Left ventricle myocardium superior (tissue), 1 donor: ENCODE measurements at regions not wholly inside any gene's neighbourhood (a gene's known extent, or its start where the extent isn't known, plus 50 kb on each side); places are given as distances from the start of the nearest gene placed in this dataset.

Experiments used
- ATAC-seq: fragments of 200-7000 bp; cut with Tn5 transposase; one replicate; pipeline ENCODE4 v1.9.1; 2020; ENCODE audit warnings: mild to moderate bottlenecking, moderate library complexity
- DNase-seq: peaks from one replicate; pipeline ENCODE4 v3.0.0-alpha.2; 2020
- intact Hi-C: fragments of 100-400 bp; cut with micrococcal nuclease; formaldehyde crosslinking; loops from one replicate; pipeline ENCODE4 v1.11.0; 2022
- donor health status: DM: no; HTN: yes; CAD: no; lungs with severe emphysema.

DNA sequence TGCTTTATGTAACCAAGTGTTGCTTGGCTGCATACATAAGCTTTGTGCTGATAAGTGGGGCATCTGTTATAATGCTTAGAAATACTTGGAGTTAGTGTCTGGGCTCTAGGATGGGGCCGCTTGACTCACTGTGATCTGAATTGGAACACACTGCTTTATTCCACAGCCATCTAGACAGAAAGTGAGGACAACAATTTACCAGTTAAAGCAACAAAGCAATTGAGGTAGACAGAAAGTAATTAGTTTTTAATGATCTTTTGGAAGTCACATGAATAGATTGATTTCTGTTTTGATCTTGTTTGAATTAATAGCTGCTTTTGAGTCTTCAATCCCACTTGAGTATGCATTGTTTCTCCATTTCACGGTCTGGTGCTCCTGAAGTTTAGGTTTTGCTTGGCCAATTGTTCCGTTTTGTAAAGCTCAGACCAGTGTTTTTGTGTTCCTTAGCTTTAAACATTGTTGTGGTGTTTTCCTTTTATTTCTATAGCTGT is 157.5 kb downstream of the TRMT11 start:
- no peak for DNase-seq
- intact Hi-C loops, result no loop called here
- no peak for ATAC-seq

DNA sequence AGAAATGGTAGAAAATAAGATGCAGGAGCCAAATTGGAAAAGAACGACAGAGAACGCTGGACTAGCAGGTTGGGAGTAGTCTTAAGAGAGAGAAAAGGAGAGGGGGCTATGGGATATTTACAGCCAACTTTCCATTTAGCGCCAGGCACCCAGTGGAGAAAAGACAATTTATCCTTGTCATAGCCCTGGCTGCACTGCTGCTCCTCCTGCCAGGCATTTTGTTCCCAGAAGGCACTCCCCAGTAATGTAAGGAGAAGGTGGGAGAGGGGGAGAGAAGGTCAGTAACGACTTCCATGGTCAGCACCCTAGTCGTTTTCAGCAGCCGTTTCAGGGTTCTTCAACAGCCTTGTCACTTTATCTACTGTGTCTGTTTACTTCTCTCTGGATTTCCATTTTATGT is 159.0 kb downstream of the TRMT11 start:
- no peak for DNase-seq
- intact Hi-C loops, result no loop called here
- no peak for ATAC-seq

DNA sequence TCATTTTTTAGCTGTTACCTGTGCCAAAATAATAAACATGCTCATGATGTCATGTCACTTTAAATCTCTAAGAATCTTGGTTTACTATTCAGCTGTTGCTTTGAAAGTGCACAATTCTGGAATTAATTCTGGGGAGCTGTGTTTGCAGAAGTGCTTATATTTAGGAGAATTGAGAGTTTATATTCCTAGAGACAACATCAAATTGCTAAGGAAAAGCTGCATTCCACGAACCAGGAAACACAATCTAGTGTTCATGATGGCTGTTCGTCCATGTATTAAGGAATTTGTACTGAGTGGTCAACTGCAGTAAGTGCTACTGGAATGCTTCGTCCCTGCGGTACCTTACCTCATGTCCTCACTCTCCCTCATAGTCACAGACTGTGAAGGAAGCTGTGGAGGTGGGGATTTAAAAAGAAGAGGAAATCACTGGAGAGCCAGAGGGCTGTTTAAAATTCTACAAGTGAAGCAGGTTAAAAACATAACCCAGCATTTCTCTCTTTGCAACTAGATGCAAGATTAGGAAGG is 161.0 kb downstream of the TRMT11 start:
- intact Hi-C loops, result no loop called here
- ATAC-seq, result no peak

DNA sequence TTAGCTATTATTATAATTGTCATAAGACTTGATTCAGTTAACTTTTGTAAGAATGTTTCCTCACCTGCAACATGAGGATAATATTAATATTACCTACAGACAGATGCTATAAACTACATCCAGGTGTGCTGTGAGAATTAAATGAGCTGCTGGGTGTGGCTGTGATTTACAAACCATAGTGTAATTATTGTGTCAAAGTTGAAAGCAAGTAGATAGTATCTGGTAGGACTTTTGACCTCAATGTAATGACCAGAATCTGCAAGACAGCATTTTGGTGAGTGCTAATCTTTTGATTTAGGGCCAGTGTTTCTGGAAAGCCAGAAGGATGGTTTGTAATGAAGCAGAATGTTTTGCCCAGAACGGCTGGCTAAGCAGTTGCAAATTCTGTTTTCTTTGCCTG is 162.5 kb downstream of the TRMT11 start:
- DNase-seq, result no peak
- no peak for ATAC-seq
- intact Hi-C loops, result no loop called here

More for the DNA sequence above, 161.0 kb downstream of the TRMT11 start:
- no peak for DNase-seq

DNA sequence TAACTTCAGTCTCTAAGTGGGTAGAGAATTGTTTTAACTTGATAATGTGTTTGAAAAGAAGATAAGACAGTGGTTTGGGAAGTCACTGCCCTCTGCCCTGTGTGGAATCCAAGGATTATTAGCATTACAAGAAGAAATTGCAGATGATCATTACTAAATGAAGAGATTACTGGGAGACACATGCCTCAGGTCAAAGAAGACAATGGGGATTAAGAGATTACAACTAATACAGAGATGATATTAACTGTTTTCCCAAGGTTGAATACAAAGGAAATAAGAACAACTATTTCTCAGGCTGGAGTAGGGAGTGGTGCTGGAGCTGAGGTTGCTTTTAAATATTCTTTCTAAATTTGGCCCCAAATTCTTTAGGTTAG is 166.0 kb downstream of the TRMT11 start:
- DNase-seq (no peak), ATAC-seq (no peak)
- intact Hi-C loops, result no loop called here

DNA sequence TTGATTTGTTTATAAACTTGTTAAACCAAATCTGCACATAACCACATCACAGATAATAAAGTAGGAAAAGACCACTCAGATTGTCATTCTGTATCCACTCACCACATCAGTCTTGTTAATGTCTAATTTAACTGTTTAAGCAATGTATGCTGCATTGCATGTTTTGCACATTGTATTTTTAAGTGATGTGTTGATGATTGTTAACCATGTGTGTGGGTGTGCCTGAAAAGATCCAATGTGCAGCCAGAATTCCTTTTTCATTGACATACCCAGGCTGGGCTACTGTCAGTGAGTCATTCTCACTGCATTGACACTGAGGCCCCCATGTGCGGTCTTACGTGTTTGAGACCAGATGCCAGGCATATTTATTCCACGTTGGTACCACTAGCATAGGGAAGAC is 167.3 kb downstream of the TRMT11 start:
- DNase-seq (no peak), ATAC-seq (no peak)
- intact Hi-C loops, result no loop called here

DNA sequence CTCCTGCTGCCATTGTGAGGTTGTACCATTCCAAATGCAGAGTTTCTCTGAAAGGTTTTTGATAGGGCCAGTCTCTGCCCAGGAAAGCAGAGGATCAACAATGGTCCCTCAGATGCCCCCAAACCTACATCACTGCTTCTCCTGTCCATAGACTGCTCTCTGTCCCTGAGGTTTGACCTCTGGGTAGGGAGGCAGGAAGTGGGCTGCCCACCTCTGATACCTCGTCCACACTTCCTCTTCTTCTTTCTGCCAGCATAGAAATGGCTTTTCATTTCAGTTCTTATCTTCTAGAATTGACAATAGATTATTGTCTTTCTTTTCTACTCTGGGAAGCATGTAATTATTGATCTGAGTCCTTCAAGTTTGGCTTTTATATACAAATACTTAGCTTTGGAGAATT is 170.6 kb downstream of the TRMT11 start:
- DNase-seq (no peak), ATAC-seq (no peak)
- intact Hi-C loops, result no loop called here

DNA sequence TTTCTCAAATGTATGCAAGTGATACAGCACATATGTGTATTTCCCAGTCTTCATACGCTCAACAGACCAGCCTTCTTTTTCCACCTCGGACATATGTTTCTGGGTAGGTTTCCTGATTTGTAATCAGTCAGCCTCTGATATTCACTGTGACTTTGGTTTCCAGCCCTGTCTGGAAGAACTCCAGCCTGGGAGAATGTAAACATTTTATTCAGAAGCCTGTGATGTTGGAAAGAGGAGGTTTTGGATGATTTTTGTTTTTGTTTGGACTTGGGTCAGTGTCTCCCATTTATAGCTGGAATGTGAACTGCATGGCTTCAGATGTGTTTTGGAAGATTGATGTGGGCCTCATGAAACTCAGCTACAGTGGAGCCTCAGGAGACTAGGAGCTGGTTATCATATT is 172.2 kb upstream of the CENPW start:
- ATAC-seq (no peak), DNase-seq (no peak)
- intact Hi-C loops, result no loop called here

DNA sequence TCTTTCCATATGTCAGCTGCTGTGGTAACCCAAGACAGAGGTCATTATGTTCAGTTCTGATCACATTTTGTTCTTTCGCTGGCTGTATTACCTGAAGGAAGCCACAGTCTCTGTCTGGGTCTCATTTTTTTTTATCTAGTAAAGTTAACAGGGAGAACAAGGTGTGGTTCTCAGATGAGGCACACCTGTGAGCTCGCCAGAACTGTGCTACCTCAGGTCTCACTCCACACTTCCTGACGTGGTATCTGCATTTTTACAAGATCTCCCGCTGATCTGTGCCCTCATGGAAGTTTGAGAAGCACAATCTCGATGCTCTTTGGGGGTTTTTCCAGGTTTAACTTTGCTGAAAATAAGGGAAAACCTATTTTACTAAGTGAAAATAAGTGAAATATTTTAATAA is 169.5 kb upstream of the CENPW start:
- no peak for ATAC-seq
- no peak for DNase-seq
- intact Hi-C loops, result no loop called here

DNA sequence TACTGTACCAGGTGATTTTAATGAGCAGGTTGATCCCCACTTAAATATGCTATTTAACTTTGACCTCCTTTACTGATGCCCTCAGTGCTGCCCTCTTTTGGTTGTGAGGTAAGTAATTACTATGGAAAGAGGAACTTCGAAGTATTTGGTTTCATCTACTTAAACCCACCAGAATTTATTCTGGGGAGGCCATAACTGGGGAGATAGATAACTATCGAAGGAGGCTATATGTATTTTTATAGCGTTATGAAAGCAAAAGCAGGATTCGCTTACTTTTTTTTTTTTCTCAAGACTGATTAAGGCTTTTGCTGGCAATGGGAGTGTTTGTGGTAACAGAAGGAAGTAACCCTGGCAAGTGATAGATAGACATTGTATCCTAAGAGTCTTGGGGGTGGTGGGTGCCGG is 168.9 kb upstream of the CENPW start:
- intact Hi-C loops, result no loop called here
- DNase-seq (no peak), ATAC-seq (no peak)

DNA sequence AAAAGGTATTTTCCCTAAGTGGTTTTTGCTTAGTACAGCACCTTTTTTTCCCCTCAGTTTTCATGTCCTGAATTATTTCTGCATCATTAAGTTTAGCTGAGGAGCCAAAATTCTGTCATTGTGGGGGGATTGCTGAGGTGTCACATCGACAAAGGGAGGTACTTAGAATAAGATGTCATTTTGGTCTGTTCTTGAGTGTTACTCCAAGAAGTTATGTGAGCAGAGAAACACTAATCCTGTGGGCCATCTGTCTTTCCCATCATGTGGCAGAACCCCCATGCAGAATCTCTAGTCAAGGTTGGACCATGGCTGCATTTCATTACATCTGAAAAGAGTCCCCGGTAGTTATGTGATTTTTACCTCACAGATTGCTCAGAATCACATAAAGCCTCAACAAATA is 167.8 kb upstream of the CENPW start:
- intact Hi-C loops, result no loop called here
- no peak for ATAC-seq

DNA sequence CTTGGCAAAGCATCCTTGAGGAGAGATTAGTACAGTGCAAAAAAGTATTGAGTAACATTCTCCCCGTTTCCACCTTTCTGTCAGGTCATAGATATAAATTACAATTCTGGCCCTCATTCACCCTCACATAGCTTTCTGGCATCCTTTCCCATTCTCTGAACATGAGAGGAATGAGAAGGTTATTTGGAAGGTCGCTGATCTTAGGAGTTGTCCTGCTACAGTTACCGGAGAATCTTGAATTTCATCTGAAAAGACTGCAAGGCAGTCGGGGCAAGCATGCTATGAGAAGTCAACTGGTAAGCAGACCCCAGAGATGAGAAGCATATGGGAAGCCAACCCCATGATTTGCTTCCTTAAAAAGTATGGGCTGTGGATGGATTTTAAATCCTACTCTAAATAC is 166.7 kb upstream of the CENPW start:
- no peak for DNase-seq
- intact Hi-C loops, result no loop called here

More for the DNA sequence above, 167.8 kb upstream of the CENPW start:
- no peak for DNase-seq

DNA sequence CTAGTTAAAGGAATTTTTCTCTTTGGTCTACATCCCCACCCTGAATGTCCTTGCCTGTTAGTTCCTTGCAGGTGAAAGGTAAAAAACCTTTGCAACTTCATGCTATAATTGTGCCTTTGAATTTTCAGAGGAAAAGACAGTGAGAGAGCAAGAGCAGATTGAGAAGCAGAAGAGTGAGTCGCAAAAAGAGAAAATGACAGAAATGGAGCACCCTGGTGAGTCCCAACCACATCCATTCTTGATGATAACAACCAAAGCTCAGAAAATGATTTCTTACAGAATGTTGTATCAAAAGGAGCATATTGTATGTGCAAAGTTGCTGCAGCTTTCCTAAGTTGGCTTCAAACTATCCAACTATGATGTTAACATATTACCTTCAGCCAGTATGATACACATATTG is 165.2 kb upstream of the CENPW start:
- intact Hi-C loops, result no loop called here
- ATAC-seq (no peak), DNase-seq (no peak)

More for the DNA sequence above, 166.7 kb upstream of the CENPW start:
- ATAC-seq, result no peak

DNA sequence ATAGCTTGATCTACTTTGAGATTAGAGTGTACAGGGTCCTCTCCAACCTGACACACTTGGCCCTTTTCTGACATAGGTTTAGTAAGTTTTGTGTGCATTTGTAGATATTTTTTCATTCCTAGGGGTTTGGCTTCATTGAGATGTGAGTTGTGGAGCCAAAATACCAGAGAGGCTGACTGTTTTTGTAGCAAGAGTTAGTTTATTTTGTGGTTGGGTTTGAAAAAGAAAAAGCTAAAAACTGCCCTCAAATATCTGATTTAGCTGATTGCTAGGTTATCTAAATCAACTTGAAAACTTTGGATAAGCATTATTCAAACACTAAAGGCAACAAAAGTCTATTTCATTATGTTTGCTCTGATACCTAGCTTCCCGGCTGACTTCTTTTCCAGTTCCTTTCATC is 164.7 kb upstream of the CENPW start:
- no peak for DNase-seq
- intact Hi-C loops, result no loop called here
- ATAC-seq, result no peak

DNA sequence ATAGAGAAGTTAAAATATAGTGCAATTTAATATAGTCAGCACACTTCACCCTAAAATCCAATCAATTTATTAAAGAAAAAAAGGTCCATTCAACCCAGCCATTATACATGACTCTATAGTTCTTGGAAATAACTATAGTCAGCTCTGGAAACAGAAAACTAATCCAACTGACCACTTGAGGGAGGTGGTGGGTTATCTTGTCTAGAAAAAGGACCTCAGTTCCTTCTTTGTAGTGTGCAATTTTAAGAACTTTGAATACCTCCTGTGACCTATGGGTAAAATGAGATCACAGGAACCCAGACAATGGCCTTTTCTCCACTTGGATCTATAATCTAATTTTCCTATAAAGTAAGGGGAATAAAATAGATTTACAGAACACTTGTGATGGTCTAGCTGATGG is 163.6 kb upstream of the CENPW start:
- intact Hi-C loops, result no loop called here
- no peak for ATAC-seq
- no peak for DNase-seq

DNA sequence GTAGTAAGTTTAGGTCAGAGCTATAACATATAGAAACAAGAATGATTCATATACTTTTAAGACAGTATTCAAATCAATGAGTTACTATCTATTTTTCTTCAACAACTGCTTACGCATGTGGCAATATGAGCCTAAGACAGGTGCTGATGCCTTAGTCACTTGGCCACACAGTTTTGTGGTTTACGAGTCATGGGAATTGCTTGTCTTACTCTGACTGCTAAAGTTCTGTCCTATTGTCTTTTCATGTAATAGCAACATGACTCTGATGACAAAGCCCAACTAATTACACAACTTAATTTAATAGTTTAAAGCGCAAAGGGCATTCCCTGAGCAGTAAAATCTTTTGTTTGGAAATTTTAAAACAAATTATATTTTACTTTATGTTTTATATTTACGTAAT is 159.3 kb upstream of the CENPW start:
- DNase-seq (no peak), ATAC-seq (no peak)
- intact Hi-C loops, result no loop called here

DNA sequence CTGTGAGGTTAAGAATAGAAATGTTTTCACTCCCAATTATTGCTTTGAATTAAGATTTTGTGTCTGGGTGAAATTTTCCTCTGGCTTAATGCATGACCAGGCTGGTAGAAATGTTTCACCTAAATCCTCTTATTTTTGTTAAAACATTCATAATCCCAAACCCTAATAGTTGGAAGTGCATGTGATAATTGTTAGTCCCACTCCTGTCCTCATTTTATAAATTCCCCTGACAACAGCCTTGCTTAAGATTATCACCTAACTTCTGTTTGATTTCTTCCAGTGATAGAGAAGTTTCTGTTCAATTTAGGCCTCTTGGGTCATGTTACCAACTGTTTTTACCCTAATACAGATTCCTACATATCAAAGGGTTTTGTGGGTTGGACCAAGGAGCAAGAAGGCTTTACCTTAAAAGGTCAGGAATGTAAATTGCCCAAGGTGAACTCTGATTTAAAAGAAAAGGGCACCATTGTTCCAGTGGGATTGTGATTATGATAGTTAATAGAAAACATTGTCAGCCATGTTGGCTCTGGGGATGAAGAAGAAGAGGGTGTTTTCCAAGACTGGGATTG is 158.7 kb upstream of the CENPW start:
- no peak for ATAC-seq
- intact Hi-C loops, result no loop called here

DNA sequence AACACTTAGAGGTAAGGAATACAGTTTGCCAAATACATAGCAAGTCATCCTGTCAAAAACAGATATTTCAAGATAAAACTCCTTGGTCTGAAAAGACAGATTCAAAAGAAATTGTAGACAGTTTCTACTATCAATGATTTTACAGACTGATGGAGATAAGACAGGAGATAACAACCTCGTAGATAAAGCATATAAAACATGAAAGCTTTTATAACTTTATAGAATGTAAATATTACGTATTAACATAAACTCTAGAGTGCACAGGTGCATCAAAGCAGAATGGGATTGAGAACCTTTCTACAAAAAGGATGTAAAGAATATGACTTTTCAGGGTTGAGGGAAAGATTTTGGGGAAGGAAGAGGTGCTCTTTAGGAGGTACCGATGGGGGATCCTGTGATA is 158.0 kb upstream of the CENPW start:
- intact Hi-C loops, result no loop called here
- no peak for ATAC-seq
- no peak for DNase-seq

More for the DNA sequence above, 158.7 kb upstream of the CENPW start:
- DNase-seq, result no peak

DNA sequence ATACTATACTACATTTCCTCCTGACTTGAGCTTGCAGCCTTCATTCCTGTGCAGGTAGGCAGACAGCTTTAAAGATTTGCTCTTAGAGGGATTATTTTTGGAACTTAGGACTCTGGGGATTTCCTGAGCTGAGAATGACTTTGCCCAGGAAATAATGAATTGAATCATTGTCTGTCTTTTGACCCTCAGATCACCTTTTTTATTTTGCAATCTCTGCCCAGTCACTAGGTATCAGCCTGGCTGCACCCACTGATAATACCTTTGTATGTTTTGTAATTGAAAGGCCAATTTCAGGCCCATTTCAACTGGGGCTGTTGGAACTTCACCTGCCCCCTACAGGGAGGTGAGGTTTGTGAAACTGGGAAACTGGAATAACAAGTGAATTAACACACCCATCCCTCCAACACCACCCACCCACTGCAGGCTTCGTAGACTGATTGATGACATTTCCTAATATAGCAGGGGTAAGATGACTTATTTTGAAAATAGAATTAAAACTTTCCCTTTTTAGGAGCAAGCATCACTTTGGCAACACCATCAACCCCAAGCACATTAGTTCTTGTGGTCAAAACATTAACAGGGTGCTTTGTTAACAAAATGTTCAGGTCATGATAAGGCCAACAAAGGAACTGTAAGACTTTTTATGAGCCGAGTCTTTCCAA is 157.1 kb upstream of the CENPW start:
- intact Hi-C loops, result no loop called here
- DNase-seq (no peak), ATAC-seq (no peak)

DNA sequence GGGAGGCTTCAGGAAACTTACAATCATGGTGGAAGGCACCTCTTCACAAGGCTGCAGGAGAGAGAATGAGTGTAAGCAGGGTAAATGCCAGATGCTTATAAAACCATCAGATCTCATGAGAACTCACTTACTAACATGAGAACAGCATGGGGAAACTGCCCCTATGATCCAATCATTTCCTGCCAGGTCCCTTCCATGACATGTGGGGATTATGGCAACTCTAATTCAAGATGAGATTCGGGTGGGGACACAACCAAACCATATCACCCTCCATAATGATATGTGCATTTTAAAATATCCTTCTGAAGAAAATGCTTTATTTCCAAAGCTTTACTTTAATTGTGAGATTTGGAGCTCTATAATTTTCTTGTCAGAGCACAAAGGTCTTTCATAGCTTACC is 154.1 kb upstream of the CENPW start:
- DNase-seq (no peak), ATAC-seq (no peak)
- intact Hi-C loops, result no loop called here

DNA sequence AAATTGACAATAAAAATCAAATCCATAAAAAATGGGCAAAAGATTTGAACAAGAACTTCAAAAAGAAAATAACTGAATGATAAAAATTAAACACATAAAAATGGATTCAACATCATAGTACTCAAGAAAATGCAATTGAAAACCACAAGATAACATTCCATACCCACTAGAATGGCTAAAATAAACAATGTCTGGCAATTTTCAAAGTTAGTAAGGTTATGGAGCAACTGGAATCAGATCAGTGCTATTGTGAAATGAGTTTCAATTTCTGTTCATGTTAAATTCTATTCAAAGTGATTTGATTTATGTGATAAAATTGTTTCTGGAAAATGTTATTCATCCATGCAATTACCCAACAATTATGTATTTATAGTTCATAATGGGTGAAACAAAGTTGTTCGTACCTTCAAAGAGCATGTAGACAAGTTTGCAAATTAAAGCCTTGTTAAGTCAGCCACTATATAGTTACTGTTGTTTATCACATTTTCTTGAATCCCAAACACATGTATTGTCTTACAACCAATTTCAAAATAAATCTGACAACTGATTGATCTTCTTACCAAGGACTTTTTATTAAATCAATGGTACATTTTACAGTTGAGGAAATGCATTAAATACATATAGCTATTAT is 151.5 kb upstream of the CENPW start:
- ATAC-seq (no peak), DNase-seq (no peak)
- intact Hi-C loops, result no loop called here
